Hepatocyte (in vitro differentiated cells): ENCODE measurements at regions not wholly inside any gene's neighbourhood (a gene's known extent, or its start where the extent isn't known, plus 50 kb on each side); places are given as distances from the start of the nearest gene placed in this dataset.

ENCODE experiments used
- DNase-seq: peaks from one replicate; pipeline ENCODE4 v3.0.0-alpha.2; 2016; ENCODE audit warnings: low spot score
- H2AFZ ChIP-seq: fragments of 200-600 bp; sonication (generic); 2 replicates; pipeline ENCODE4 v1.6.0; 2016; ENCODE audit warnings: antibody characterized with exemption, mild to moderate bottlenecking
- H3K27ac ChIP-seq: fragments of 200-600 bp; sonication (generic); 2 replicates; pipeline ENCODE4 v1.5.1; 2016; ENCODE audit warnings: mild to moderate bottlenecking
- H3K27me3 ChIP-seq: fragments of 200-600 bp; sonication (generic); 2 replicates; pipeline ENCODE4 v1.6.1; 2016
- H3K36me3 ChIP-seq: fragments of 200-600 bp; sonication (generic); replicated peaks from 2 replicates; pipeline ENCODE4 v1.5.1; 2016; ENCODE audit warnings: low read depth; ENCODE audit not compliant: insufficient read depth
- H3K4me1 ChIP-seq: fragments of 200-600 bp; sonication (generic); 2 replicates; pipeline ENCODE4 v1.5.1; 2016; ENCODE audit warnings: mild to moderate bottlenecking, moderate library complexity; ENCODE audit not compliant: insufficient read depth
- H3K4me2 ChIP-seq: fragments of 200-600 bp; sonication (generic); 2 replicates; pipeline ENCODE4 v1.6.0; 2016
- H3K4me3 ChIP-seq: fragments of 200-600 bp; sonication (generic); 2 replicates; pipeline ENCODE4 v1.5.1; 2016; ENCODE audit warnings: mild to moderate bottlenecking
- H3K79me2 ChIP-seq: fragments of 200-600 bp; sonication (generic); 2 replicates; pipeline ENCODE4 v1.6.0; 2017; ENCODE audit warnings: mild to moderate bottlenecking
- H3K9me2 ChIP-seq: fragments of 200-600 bp; sonication (generic); replicated peaks from 2 replicates; pipeline ENCODE4 v1.6.0; 2017; ENCODE audit warnings: mild to moderate bottlenecking; ENCODE audit not compliant: insufficient read depth
- H3K9me3 ChIP-seq: fragments of 200-600 bp; sonication (generic); 2 replicates; pipeline ENCODE4 v1.5.1; 2016; ENCODE audit warnings: low read depth, mild to moderate bottlenecking
- H4K20me1 ChIP-seq: fragments of 200-600 bp; sonication (generic); 2 replicates; pipeline ENCODE4 v1.6.0; 2016; ENCODE audit warnings: mild to moderate bottlenecking; ENCODE audit not compliant: insufficient read depth, poor library complexity, severe bottlenecking
- CTCF ChIP-seq: fragments of 200-600 bp; sonication (generic); IDR thresholded peaks from 2 replicates; pipeline ENCODE4 v1.5.1; 2016; ENCODE audit warnings: antibody characterized with exemption, mild to moderate bottlenecking; ENCODE audit not compliant: poor library complexity
- EZH2 ChIP-seq: fragments of 200-600 bp; sonication (generic); IDR thresholded peaks from 2 replicates; pipeline ENCODE4 v1.6.1; 2016; ENCODE audit warnings: antibody characterized with exemption, mild to moderate bottlenecking, borderline replicate concordance
- EZH2phosphoT487 ChIP-seq: fragments of 200-600 bp; sonication (generic); IDR thresholded peaks from one replicate; pipeline ENCODE4 v1.6.1; 2018; ENCODE audit warnings: antibody characterized with exemption, mild to moderate bottlenecking, low read depth, moderate library complexity; ENCODE audit not compliant: unreplicated experiment, severe bottlenecking
- WGBS: methylation state at CpG from one replicate; pipeline ENCODE4 v1.1.6; 2016; ENCODE audit warnings: low lambda C conversion rate; ENCODE audit errors: missing lambda C conversion rate; 5-methylcytosine and 5-hydroxymethylcytosine counted together

- H4K20me1 ChIP-seq: no peaks in the 10 kb centered on the region
- no peaks in the 10 kb centered on the region for H3K79me2 ChIP-seq
- no peaks in the 10 kb centered on the region for H3K4me1 ChIP-seq
- H3K4me3 ChIP-seq: no peak overlapping the region
- H3K4me2 ChIP-seq: no peak overlapping the region
- H3K27ac ChIP-seq: no peak overlapping the region
- H3K9me2 ChIP-seq: no peaks in the 10 kb centered on the region
- H3K9me3 ChIP-seq: no peaks in the 10 kb centered on the region
- no peaks in the 10 kb centered on the region for H3K27me3 ChIP-seq
- no peak for DNase-seq
- 88% methylated on average over 6 of the region's 6 CpGs for WGBS
- no peak for TF ChIP-seq EZH2phosphoT487
- TF ChIP-seq CTCF: no peak
- no peak for TF ChIP-seq EZH2
- no peak overlapping the region for H2AFZ ChIP-seq
- no peaks in the 10 kb centered on the region for H3K36me3 ChIP-seq
Measured at GRCh38 chr7:32223071-32223650, 153.0 kb upstream of the PDE1C start.

GRCh38 chr7:32222251-32222900 is 152.2 kb upstream of the PDE1C start:
- no peak for DNase-seq
- 74% methylated on average over 4 of the region's 4 CpGs for WGBS

GRCh38 chr7:32221736-32222135 is 151.5 kb upstream of the PDE1C start:
- no peaks in the 10 kb centered on the region for H3K9me2 ChIP-seq
- no peak overlapping the region for H2AFZ ChIP-seq
- no peaks in the 10 kb centered on the region for H3K9me3 ChIP-seq
- H3K4me1 ChIP-seq: no peaks in the 10 kb centered on the region
- H3K27ac ChIP-seq: no peak overlapping the region
- H3K4me3 ChIP-seq: no peak overlapping the region
- WGBS: 83% methylated on average over 2 of the region's 2 CpGs
- H3K36me3 ChIP-seq: no peaks in the 10 kb centered on the region
- no peak for TF ChIP-seq EZH2phosphoT487
- no peak for TF ChIP-seq EZH2
- TF ChIP-seq CTCF: no peak
- H3K79me2 ChIP-seq: no peaks in the 10 kb centered on the region
- H3K27me3 ChIP-seq: no peaks in the 10 kb centered on the region
- no peak overlapping the region for H3K4me2 ChIP-seq
- DNase-seq: no peak
- H4K20me1 ChIP-seq: no peaks in the 10 kb centered on the region

More at GRCh38 chr7:32222251-32222900, 152.2 kb upstream of the PDE1C start:
- no peak overlapping the region for H3K4me2 ChIP-seq
- H3K79me2 ChIP-seq: no peaks in the 10 kb centered on the region
- no peak overlapping the region for H3K27ac ChIP-seq
- H3K27me3 ChIP-seq: no peaks in the 10 kb centered on the region
- H3K4me1 ChIP-seq: no peaks in the 10 kb centered on the region
- H4K20me1 ChIP-seq: no peaks in the 10 kb centered on the region
- TF ChIP-seq EZH2 (no peak), EZH2phosphoT487 (no peak), CTCF (no peak)
- H3K36me3 ChIP-seq: no peaks in the 10 kb centered on the region
- no peaks in the 10 kb centered on the region for H3K9me2 ChIP-seq
- no peak overlapping the region for H3K4me3 ChIP-seq
- no peak overlapping the region for H2AFZ ChIP-seq
- no peaks in the 10 kb centered on the region for H3K9me3 ChIP-seq
